ENCODE measurements at regions not wholly inside any gene's neighbourhood (a gene's known extent, or its start where the extent isn't known, plus 50 kb on each side); places are given as distances from the start of the nearest gene placed in this dataset.

DNA sequence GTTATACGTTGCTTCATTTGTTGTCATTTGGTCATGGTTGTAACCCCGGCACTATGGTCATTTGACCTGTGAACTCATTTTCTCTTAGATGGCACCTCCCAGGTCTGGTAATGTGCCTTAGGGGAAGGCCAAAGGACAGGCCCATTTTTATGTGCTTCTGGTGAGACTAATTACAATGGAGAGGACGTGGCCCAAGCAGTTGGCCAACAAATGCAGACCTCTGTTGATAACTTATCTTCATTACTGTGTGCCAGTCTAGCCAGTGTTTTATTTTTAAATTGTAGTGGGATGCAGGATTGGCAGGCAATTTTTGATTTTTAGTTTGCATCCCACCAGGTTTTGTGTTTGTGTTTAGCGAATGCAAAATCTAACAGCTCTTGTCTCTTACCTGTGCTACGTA is 321.5 kb upstream of the AKR1E2 start:
- Histone ChIP-seq H3K9me3 (no peaks in the 10 kb centered on the region), H3K36me3 (no peaks in the 10 kb centered on the region), H3K27me3 (replicated peaks; ENCODE audit: insufficient read depth) (no peaks in the 10 kb centered on the region), H3K4me1 (ENCODE audit: control insufficient read depth in 1 of 2, low read depth in 2 of 2) (peaks cover 4 to 14% of the 10 kb centered on the region in 2 donors), H3K27ac (no peak overlapping the region), H3K4me3 (no peak overlapping the region)
- DNase-seq (ENCODE audit: low spot score) (no peak), ATAC-seq (ENCODE audit: insufficient number of reproducible peaks, low FRiP score, low read depth) (no peak)
- TF ChIP-seq, protein P1, sequence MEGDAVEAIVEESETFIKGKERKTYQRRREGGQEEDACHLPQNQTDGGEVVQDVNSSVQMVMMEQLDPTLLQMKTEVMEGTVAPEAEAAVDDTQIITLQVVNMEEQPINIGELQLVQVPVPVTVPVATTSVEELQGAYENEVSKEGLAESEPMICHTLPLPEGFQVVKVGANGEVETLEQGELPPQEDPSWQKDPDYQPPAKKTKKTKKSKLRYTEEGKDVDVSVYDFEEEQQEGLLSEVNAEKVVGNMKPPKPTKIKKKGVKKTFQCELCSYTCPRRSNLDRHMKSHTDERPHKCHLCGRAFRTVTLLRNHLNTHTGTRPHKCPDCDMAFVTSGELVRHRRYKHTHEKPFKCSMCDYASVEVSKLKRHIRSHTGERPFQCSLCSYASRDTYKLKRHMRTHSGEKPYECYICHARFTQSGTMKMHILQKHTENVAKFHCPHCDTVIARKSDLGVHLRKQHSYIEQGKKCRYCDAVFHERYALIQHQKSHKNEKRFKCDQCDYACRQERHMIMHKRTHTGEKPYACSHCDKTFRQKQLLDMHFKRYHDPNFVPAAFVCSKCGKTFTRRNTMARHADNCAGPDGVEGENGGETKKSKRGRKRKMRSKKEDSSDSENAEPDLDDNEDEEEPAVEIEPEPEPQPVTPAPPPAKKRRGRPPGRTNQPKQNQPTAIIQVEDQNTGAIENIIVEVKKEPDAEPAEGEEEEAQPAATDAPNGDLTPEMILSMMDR (IDR thresholded peaks at IDR 0.05), result no peak

DNA sequence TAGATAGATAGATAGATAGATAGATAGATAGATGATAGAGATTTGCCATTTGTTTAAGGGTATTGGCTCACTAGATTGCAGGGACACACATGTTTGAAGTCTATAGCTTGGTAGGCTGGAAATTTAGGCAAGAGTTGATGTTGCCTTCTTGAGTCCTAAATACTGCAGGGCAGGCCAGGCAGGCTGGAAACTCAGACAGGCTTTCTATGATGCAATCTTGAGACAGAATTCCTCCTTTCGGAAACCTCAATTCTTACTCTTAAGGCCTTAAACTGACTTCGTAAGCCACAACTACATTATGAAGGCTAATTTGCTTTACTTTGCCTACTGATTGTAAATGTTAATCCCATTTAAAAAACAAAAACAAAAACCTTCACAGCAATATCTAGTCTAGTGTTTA is 322.9 kb upstream of the AKR1E2 start:
- no peak overlapping the region for H3K27ac ChIP-seq
- no peaks in the 10 kb centered on the region for H3K27me3 ChIP-seq (replicated peaks; ENCODE audit: insufficient read depth)
- H3K4me1 ChIP-seq (ENCODE audit: control insufficient read depth in 1 of 2, low read depth in 2 of 2), result peaks cover 10 to 26% of the 10 kb centered on the region in 2 donors
- no peaks in the 10 kb centered on the region for H3K9me3 ChIP-seq
- no peaks in the 10 kb centered on the region for H3K36me3 ChIP-seq
- TF ChIP-seq, protein P1 (IDR thresholded peaks at IDR 0.05), result no peak
- ATAC-seq (ENCODE audit: insufficient number of reproducible peaks, low FRiP score, low read depth) (no peak), DNase-seq (ENCODE audit: low spot score) (no peak)
- no peak overlapping the region for H3K4me3 ChIP-seq

DNA sequence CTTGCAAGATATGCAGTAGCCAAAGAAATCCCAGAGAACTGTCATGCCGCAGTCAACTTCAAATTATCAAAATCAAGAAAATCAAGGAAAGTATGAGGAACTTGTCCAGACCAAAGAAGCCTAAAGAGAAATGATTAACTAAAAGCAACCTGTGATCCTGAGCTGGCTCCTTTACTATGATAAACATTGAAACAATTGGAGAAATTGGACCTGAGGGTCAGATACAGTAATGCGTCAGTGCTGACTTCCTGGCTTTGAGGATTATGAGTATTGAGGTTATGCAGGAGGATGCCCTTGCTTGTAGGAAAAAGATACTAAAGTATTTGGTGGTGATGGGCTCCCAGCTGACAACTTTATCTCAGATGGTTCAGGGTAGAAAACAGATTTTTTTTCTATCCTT is 324.7 kb upstream of the AKR1E2 start:
- Histone ChIP-seq H3K27ac (no peak overlapping the region), H3K4me3 (no peak overlapping the region), H3K9me3 (no peaks in the 10 kb centered on the region), H3K27me3 (replicated peaks; ENCODE audit: insufficient read depth) (no peaks in the 10 kb centered on the region), H3K4me1 (ENCODE audit: control insufficient read depth in 1 of 2, low read depth in 2 of 2) (peaks cover 15 to 31% of the 10 kb centered on the region in 2 donors), H3K36me3 (no peaks in the 10 kb centered on the region)
- ATAC-seq (ENCODE audit: insufficient number of reproducible peaks, low FRiP score, low read depth), result no peak
- TF ChIP-seq, protein P1 (IDR thresholded peaks at IDR 0.05), result no peak
- no peak for DNase-seq (ENCODE audit: low spot score)

DNA sequence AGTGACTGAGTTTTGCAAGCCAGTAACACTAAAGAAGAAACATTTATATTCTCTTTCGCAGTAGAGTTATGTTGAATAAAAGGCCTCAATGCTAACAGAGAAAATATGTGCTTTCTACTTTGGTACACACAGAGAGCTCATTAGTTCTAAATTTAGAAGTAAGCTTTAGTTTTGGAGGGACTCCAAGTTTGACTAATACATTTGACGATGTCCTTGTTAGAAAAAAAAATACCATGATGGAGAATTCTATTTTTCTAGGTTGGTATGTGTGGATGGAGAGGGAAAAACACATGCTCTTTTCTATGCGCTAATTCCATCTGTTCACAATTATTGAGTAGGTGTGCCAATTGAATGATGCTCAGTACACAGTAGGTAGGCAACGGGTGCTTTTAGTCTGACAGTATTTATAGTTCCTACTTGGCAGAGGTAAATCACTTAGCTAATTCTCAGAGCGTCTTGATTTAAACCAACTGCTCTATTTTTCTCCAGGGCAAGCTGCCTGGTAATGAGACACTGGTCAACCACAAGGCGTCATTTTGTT is 327.2 kb upstream of the AKR1E2 start:
- Histone ChIP-seq H3K4me3 (no peak overlapping the region), H3K4me1 (ENCODE audit: control insufficient read depth in 1 of 2, low read depth in 2 of 2) (peaks cover 10 to 24% of the 10 kb centered on the region in 2 donors), H3K27me3 (replicated peaks; ENCODE audit: insufficient read depth) (no peaks in the 10 kb centered on the region), H3K27ac (peak overlapping the region; percentile 86 to 94), H3K9me3 (no peaks in the 10 kb centered on the region), H3K36me3 (no peaks in the 10 kb centered on the region)
- ATAC-seq (ENCODE audit: insufficient number of reproducible peaks, low FRiP score, low read depth), result peak; percentile 61
- DNase-seq (ENCODE audit: low spot score), result no peak
- TF ChIP-seq, protein P1 (IDR thresholded peaks at IDR 0.05), result no peak

DNA sequence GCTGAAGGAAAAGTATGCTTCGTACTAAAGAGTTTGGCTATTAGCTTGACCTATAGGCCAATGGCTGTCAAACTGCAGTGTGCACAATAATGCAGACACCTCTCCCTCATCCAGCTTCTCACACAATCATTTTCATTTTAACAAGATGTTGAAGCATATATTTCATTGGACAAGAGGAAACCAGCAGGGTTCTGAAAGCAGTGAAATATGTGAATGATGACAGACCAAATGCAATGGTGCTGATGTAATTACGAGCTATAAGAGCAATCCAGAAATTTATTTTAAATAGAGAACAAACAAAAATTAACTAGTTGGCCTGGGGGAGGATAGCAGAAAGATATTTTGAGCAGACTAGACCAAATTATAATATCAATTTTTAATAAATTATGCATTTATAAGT is 331.5 kb upstream of the AKR1E2 start:
- no peak overlapping the region for H3K4me3 ChIP-seq
- peaks cover 10 to 21% of the 10 kb centered on the region in 2 donors for H3K4me1 ChIP-seq (ENCODE audit: control insufficient read depth in 1 of 2, low read depth in 2 of 2)
- H3K36me3 ChIP-seq, result no peaks in the 10 kb centered on the region
- H3K9me3 ChIP-seq, result no peaks in the 10 kb centered on the region
- no peaks in the 10 kb centered on the region for H3K27me3 ChIP-seq (replicated peaks; ENCODE audit: insufficient read depth)
- DNase-seq (ENCODE audit: low spot score) (no peak), ATAC-seq (ENCODE audit: insufficient number of reproducible peaks, low FRiP score, low read depth) (no peak)
- TF ChIP-seq, protein P1 (IDR thresholded peaks at IDR 0.05), result no peak
- H3K27ac ChIP-seq, result no peak overlapping the region
